GM18505 (cell line): ENCODE measurements at regions not wholly inside any gene's neighbourhood (a gene's known extent, or its start where the extent isn't known, plus 50 kb on each side); places are given as distances from the start of the nearest gene placed in this dataset.

Experiments used
- ATAC-seq: cut with Tn5 transposase; IDR thresholded peaks from one replicate; pipeline ENCODE4 v1.9.1; 2021; ENCODE audit not compliant: unreplicated experiment
- POLR2A ChIP-seq: IDR thresholded peaks from 4 replicates; pipeline ENCODE4 v1.6.1; 2011; ENCODE audit warnings: borderline replicate concordance; ENCODE audit not compliant: insufficient read depth, insufficient read length; ENCODE audit errors: extremely low read depth

GRCh38 chr15:98421419-98422129 lies 226.8 kb upstream of the IGF1R start:
- no peak for TF ChIP-seq POLR2A
- ATAC-seq, result peak; percentile 76

DNA sequence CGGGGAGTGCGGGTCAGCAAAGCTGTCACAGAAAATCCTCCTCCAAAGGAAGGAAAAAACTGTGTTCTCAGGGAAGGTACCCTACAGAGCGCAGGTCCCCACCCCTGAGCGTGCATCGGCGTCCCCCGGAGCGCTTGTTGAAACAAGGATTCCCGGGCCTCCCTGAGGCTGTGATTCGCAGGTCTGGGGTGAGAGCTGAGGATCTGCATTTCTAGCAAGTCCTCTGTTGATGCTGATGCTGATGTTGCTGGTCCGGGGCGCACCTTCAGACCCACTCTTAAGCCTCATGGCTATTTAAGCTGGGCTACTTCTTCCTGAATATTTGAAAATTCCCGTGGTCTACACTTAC lies 226.2 kb upstream of the IGF1R start:
- no peak for ATAC-seq
- TF ChIP-seq POLR2A, result no peak

DNA sequence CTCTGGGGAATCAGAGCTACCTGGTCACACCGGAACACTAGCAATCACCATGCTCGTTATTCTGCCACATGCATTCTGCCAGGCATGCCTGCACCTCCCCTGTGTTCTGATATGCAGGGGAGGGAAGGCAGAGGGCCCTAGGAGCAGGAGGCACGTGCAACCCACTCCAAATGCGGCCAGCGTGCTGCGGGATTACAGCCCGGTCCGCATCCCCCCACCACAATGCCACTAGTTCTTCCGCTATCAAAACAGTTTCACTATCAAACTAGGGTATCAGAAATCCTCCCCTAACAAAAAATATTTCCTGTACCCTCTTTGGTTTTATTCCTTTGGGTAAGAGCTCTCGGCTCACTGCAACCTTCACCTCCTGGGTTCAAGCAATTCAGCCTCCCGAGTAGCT lies 223.2 kb upstream of the IGF1R start:
- TF ChIP-seq POLR2A, result no peak

DNA sequence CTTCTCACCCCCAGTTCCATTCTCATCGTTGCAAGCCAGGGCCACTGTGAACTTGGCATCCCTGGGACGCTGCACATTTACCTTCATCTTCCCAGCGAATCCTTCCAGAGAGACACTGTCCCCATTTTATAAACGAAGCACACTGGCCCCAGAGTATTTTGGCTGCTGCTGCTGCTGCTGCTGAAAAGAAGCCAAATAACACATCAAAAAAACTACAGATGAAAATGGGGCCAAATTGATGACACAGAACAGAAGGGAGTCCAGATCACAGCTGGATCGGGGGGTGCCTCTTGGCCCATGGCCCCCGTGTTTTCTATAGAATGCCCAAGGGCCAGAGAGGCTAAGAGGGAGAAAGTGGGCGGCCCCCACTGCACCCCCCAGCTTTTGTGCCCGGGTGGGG lies 221.0 kb upstream of the IGF1R start:
- no peak for TF ChIP-seq POLR2A
- ATAC-seq, result no peak

More for the DNA sequence above, 223.2 kb upstream of the IGF1R start:
- ATAC-seq, result no peak

DNA sequence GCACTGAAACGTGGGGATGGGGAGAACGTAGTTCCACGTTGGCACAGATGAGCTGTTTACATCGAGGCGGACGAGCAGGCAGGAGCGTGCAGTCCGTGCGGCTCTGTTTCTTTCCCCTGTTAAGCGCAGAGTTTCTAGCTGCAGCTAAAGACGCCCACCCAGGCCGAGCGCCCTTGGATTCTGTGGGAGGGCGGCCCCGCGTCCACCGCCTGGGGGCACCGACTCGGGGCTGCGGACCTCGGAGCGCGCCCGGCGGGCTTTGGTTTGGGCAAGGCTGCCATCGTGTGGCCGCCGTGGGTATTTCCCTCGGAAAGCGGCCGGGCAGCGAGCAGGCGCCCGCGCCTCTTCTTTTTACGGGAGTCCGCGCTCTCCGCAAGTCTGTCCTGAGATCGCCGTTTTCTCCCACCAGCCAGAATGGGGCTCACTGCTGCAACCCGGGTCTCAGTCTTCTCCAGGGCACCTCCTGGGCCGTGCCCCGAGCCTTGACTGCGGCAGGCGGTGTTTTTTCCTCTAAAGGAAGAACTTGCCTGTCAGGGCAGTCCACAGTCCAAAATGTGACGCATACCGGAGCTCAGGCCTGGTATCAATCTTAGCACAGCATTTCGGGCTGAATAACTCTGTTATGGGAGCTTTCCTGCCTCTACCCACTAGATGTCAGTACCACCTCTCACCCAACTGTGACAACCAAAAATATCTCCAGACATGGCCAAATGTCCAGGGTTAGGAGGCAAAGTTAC lies 219.9 kb upstream of the IGF1R start:
- TF ChIP-seq POLR2A, result no peak
- ATAC-seq, result peak; percentile 91

DNA sequence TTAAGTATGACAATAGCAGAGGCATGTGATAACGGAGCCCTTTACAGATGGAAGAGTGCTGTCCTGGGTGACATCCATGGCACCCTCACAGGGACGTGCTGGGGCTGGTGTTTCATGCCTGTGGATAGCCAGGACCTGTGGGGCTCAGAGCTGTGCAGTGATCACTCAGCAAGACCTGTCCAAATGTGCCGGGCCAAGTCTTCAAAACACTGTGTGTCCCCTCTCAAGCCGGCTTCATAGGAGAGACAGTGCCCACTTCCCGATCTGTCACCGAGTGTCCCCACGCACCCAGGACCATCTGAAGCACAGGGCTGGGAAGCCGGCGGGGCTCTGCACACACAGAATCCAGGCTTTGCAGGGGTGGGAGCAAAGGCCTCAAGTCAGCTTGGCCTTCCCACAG lies 217.2 kb upstream of the IGF1R start:
- no peak for ATAC-seq
- TF ChIP-seq POLR2A, result no peak

GRCh38 chr15:98433346-98433745 lies 215.0 kb upstream of the IGF1R start:
- TF ChIP-seq POLR2A, result no peak
- ATAC-seq, result no peak

GRCh38 chr15:98433856-98434255 lies 214.5 kb upstream of the IGF1R start:
- no peak for ATAC-seq
- no peak for TF ChIP-seq POLR2A

- ATAC-seq, result no peak
- no peak for TF ChIP-seq POLR2A
Measured at GRCh38 chr15:98437752-98438151, 210.6 kb upstream of the IGF1R start.

DNA sequence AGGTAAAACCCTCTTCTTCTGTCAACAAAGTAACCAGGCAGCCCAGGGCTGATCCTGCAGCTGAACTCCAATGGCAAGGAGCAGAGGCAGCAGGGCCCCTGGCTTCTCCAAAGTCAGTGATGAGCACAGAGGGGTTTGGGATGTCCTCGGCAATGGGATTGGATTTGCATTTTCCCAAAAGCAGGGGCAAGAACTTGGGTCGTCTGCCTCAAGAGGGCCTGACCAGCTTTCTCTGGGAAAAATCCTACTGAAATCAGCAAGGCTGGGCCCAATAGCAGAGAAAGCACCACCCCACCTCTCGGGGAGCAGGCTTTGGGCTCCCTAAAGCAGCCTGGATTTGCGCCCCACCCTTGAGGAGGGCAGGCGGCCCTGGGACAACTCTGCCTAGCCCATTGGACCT lies 210.0 kb upstream of the IGF1R start:
- no peak for ATAC-seq
- TF ChIP-seq POLR2A, result no peak

DNA sequence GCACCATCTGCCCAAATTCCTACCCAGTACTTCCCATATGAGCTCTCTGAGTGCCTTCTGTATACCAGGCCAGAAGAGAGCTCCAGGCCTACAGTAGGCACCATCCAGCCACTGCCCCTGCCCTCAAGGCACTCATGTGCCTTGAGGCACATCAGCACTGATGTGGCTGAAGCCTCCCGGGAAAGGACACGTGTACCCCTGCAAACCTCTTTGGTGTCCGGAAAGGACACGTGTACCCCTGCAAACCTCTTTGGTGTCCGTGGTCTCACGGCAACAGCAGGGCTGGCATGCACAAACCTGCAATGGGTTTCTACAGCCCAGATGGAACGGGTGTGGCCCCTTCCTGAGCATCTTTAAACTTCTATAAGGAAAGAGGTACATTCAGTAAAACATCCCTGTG lies 209.4 kb upstream of the IGF1R start:
- ATAC-seq, result no peak
- TF ChIP-seq POLR2A, result no peak

- TF ChIP-seq POLR2A, result no peak
- no peak for ATAC-seq
Measured at GRCh38 chr15:98439523-98439942, 208.8 kb upstream of the IGF1R start.

- ATAC-seq, result no peak
- TF ChIP-seq POLR2A, result no peak
Measured at GRCh38 chr15:98440917-98441316, 207.4 kb upstream of the IGF1R start.

GRCh38 chr15:98441599-98441998 lies 206.7 kb upstream of the IGF1R start:
- TF ChIP-seq POLR2A, result no peak
- ATAC-seq, result no peak

GRCh38 chr15:98442379-98442833 lies 205.9 kb upstream of the IGF1R start:
- peak; percentile 82 for ATAC-seq
- no peak for TF ChIP-seq POLR2A

GRCh38 chr15:98442901-98443300 lies 205.4 kb upstream of the IGF1R start:
- no peak for ATAC-seq
- TF ChIP-seq POLR2A, result no peak
